WTC11 (cell line): ENCODE measurements at regions not wholly inside any gene's neighbourhood (a gene's known extent, or its start where the extent isn't known, plus 50 kb on each side); places are given as distances from the start of the nearest gene placed in this dataset.

Experiments
- CREB1 ChIP-seq: sonication (generic); formaldehyde crosslinking; IDR thresholded peaks from 2 replicates; pipeline ENCODE4 v1.8.0; 2023; ENCODE audit warnings: mild to moderate bottlenecking, missing genetic modification reagents
- HMGXB4 ChIP-seq: sonication (generic); formaldehyde crosslinking; IDR thresholded peaks from 2 replicates; pipeline ENCODE4 v1.8.1; 2023; ENCODE audit warnings: mild to moderate bottlenecking, moderate library complexity, missing genetic modification reagents
- MAX ChIP-seq: sonication (generic); formaldehyde crosslinking; IDR thresholded peaks from 2 replicates; pipeline ENCODE4 v1.8.0; 2022; ENCODE audit warnings: mild to moderate bottlenecking, missing genetic modification reagents
- NFE2L1 ChIP-seq: sonication (generic); formaldehyde crosslinking; IDR thresholded peaks from 2 replicates; pipeline ENCODE4 v1.8.1; 2023; ENCODE audit warnings: missing genetic modification reagents
- TCF7 ChIP-seq: sonication (generic); formaldehyde crosslinking; IDR thresholded peaks from 2 replicates; pipeline ENCODE4 v1.8.0; 2022; ENCODE audit warnings: mild to moderate bottlenecking, low read depth, missing genetic modification reagents, moderate library complexity
- ZNF416 ChIP-seq: fragments of 250-450 bp; sonication (Bioruptor Pico); IDR thresholded peaks from 2 replicates; pipeline ENCODE4 v1.9.0; 2021; ENCODE audit warnings: mild to moderate bottlenecking, inconsistent platforms
- TF ChIP-seq, protein P1 (sequence below): sonication (generic); formaldehyde crosslinking; IDR thresholded peaks from 2 replicates; pipeline ENCODE4 v1.8.1; 2022; ENCODE audit warnings: mild to moderate bottlenecking, missing genetic modification reagents, moderate library complexity, borderline replicate concordance
- TF ChIP-seq, protein P2 (sequence below): sonication (generic); formaldehyde crosslinking; IDR thresholded peaks from 2 replicates; pipeline ENCODE4 v1.8.1; 2023; ENCODE audit warnings: mild to moderate bottlenecking, missing genetic modification reagents, borderline replicate concordance
- TF ChIP-seq, protein P3 (sequence below): fragments of 200-600 bp; IDR thresholded peaks from 2 replicates; pipeline ENCODE4 v1.8.0; 2022; ENCODE audit warnings: antibody characterized with exemption

DNA sequence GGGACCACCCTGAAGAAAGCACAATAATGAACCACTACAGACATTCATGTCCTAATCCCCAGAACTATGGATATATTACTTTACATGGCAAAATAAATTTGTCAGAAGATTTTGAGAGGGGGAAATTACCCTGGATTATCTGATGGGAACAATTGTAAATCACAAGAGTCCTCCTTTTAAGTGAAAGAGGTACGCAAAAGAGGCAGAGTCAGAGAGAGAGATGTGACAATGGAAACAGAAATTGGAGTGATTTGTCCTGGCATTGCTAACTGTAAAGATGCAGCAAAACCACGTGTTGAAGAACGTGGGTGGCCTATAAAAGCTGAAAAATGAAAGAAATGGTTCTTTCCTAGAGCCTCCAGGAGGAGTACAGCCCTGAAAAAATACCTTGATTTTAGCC is 1121.4 kb upstream of the ALCAM start:
- no peak for TF ChIP-seq TCF7 (CRISPR knock-in tag)
- no peak for TF ChIP-seq NFE2L1
- TF ChIP-seq ZNF416 (CRISPR knock-in tag): no peak
- TF ChIP-seq, protein P1, sequence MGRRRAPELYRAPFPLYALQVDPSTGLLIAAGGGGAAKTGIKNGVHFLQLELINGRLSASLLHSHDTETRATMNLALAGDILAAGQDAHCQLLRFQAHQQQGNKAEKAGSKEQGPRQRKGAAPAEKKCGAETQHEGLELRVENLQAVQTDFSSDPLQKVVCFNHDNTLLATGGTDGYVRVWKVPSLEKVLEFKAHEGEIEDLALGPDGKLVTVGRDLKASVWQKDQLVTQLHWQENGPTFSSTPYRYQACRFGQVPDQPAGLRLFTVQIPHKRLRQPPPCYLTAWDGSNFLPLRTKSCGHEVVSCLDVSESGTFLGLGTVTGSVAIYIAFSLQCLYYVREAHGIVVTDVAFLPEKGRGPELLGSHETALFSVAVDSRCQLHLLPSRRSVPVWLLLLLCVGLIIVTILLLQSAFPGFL (CRISPR knock-in tag): no peak
- TF ChIP-seq, protein P2, sequence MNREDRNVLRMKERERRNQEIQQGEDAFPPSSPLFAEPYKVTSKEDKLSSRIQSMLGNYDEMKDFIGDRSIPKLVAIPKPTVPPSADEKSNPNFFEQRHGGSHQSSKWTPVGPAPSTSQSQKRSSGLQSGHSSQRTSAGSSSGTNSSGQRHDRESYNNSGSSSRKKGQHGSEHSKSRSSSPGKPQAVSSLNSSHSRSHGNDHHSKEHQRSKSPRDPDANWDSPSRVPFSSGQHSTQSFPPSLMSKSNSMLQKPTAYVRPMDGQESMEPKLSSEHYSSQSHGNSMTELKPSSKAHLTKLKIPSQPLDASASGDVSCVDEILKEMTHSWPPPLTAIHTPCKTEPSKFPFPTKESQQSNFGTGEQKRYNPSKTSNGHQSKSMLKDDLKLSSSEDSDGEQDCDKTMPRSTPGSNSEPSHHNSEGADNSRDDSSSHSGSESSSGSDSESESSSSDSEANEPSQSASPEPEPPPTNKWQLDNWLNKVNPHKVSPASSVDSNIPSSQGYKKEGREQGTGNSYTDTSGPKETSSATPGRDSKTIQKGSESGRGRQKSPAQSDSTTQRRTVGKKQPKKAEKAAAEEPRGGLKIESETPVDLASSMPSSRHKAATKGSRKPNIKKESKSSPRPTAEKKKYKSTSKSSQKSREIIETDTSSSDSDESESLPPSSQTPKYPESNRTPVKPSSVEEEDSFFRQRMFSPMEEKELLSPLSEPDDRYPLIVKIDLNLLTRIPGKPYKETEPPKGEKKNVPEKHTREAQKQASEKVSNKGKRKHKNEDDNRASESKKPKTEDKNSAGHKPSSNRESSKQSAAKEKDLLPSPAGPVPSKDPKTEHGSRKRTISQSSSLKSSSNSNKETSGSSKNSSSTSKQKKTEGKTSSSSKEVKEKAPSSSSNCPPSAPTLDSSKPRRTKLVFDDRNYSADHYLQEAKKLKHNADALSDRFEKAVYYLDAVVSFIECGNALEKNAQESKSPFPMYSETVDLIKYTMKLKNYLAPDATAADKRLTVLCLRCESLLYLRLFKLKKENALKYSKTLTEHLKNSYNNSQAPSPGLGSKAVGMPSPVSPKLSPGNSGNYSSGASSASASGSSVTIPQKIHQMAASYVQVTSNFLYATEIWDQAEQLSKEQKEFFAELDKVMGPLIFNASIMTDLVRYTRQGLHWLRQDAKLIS: no peak
- TF ChIP-seq, protein P3, sequence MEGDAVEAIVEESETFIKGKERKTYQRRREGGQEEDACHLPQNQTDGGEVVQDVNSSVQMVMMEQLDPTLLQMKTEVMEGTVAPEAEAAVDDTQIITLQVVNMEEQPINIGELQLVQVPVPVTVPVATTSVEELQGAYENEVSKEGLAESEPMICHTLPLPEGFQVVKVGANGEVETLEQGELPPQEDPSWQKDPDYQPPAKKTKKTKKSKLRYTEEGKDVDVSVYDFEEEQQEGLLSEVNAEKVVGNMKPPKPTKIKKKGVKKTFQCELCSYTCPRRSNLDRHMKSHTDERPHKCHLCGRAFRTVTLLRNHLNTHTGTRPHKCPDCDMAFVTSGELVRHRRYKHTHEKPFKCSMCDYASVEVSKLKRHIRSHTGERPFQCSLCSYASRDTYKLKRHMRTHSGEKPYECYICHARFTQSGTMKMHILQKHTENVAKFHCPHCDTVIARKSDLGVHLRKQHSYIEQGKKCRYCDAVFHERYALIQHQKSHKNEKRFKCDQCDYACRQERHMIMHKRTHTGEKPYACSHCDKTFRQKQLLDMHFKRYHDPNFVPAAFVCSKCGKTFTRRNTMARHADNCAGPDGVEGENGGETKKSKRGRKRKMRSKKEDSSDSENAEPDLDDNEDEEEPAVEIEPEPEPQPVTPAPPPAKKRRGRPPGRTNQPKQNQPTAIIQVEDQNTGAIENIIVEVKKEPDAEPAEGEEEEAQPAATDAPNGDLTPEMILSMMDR: no peak
- no peak for TF ChIP-seq HMGXB4 (CRISPR knock-in tag)
- no peak for TF ChIP-seq CREB1 (CRISPR knock-in tag)
- TF ChIP-seq MAX: no peak
